GM08714 (cell line): ENCODE measurements at regions not wholly inside any gene's neighbourhood (a gene's known extent, or its start where the extent isn't known, plus 50 kb on each side); places are given as distances from the start of the nearest gene placed in this dataset.
"Not testable (repeated sequence)": the region's sequence is repeated elsewhere in the genome, so short reads cannot be mapped to it uniquely, and the experiment has no call there.

Experiments used
- H3K4me3 ChIP-seq: fragments of 200-500 bp; sonication (Bioruptor generic); 2 replicates; pipeline ENCODE4 v1.5.1; 2014; ENCODE audit warnings: mild to moderate bottlenecking, low read length, inconsistent platforms
- ZNF274 ChIP-seq: IDR thresholded peaks from 2 replicates; pipeline ENCODE4 v1.6.1; 2012; ENCODE audit warnings: mild to moderate bottlenecking, low read depth, low read length

DNA sequence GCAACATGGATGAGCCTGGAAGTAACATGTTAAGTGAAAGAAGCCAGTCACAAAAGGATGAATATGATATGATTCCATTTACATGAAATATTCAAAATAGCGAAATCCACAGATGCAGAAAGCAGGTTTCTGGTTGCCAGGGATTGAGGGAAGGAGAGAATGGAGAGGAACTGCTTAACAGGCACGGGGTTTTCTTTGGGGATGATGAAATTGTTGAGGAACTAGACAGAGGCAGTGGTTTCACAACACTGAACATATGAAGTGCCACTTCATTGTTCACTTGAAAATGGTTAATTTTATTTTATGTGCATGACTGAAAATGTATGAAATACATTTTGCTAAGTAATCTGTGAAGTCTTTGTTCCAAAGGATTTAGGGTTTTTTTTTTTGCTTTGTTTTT, 182.5 kb upstream of the TBL1X start:
- no peak for TF ChIP-seq ZNF274

DNA sequence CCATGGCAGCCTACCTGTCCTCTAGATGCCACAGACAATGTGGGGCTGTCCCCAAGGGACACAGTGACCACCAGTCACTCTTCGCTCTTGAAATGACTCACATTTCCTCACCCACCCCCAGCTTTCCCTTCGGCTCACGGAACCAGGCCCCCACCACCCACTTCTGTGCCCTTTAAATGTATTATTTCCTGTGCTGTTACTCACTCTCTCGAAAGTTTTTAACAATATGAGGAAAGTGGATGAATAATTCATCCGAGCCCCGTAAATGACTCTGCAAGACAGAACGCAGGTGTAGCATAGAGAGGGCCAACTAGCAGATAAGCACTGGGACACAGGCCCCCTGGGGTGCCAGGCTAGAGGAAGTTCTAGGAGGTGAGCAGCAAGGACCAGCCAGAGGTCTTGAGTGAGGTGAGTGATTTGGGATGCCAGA, 179.5 kb upstream of the TBL1X start:
- TF ChIP-seq ZNF274: no peak
- H3K4me3 ChIP-seq: no peak overlapping the region

More for the DNA sequence above, 182.5 kb upstream of the TBL1X start:
- H3K4me3 ChIP-seq: no peak overlapping the region

GRCh38 chrX:9286234-9286633, 178.6 kb upstream of the TBL1X start:
- TF ChIP-seq ZNF274: no peak
- H3K4me3 ChIP-seq: no peak overlapping the region

- TF ChIP-seq ZNF274: no peak
- no peak overlapping the region for H3K4me3 ChIP-seq
Measured at GRCh38 chrX:9291629-9292028, 173.2 kb upstream of the TBL1X start.

DNA sequence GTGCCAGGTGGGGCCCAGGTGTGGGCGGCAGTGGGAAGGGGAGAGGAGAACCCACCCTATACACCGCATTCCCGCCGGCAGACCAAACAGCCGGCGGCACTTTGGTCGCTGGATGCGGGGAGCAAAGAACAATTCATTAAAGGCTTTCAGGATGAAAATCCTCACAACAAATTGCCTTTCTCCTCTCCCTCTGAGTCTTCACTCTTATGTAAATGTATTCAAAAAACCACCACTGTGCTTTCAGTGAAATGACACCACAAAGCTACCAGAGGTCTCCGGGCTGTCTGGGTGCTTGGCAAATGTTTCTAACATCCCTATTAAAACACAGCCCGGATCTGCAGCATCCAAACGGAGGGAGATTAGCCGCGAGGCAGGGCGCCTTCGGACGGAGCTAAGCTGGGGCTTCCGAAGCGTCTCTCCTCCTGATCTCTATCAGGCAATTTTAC, 171.8 kb upstream of the TBL1X start:
- no peak for TF ChIP-seq ZNF274
- no peak overlapping the region for H3K4me3 ChIP-seq

DNA sequence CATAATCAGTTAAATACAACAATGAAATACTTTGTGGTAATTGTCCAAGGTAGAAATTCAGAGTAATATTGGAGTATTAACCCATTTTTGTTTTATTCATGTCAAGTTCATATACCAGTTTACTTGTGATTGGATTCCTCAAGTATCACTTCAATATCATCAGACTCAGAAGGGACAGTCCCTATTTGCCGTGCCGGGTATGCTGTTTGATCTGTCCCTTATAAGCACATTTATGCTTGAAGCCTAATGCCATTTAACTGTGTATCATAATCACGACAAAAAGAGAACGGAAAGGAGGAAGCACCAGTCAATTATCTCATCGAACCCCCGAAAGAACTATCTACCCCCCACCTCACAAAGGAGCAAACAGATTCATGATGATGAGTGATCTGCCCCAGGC, 171.0 kb upstream of the TBL1X start:
- H3K4me3 ChIP-seq: no peak overlapping the region

GRCh38 chrX:9295551-9295950, 169.3 kb upstream of the TBL1X start:
- TF ChIP-seq ZNF274: no peak
- no peak overlapping the region for H3K4me3 ChIP-seq

More for the DNA sequence above, 171.0 kb upstream of the TBL1X start:
- TF ChIP-seq ZNF274: no peak

GRCh38 chrX:9298221-9298620, 166.6 kb upstream of the TBL1X start:
- TF ChIP-seq ZNF274: no peak
- H3K4me3 ChIP-seq: no peak overlapping the region

DNA sequence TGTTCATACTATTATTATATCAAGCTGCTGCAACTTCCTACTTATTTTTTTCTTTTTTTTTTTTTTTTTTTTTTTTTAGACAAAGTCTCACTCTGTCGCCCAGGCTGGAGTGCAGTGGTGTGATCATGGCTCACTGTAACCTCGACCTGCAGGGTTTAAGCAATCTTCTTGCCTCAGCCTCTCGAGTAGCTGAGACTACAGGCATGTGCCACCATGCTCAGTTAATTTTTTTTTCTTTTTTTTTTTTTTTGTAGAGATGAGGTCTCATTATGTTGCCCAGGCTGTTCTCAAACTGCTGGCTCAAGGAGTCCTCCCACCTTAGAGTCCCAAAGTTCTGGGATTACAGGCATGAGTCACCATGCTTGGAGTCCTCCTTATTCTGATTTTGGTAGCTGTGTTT, 165.2 kb upstream of the TBL1X start:
- H3K4me3 ChIP-seq: not testable (repeated sequence)

GRCh38 chrX:9301836-9302235, 163.0 kb upstream of the TBL1X start:
- H3K4me3 ChIP-seq: no peak overlapping the region
- TF ChIP-seq ZNF274: no peak

GRCh38 chrX:9302381-9302780, 162.5 kb upstream of the TBL1X start:
- no peak overlapping the region for H3K4me3 ChIP-seq
- no peak for TF ChIP-seq ZNF274

DNA sequence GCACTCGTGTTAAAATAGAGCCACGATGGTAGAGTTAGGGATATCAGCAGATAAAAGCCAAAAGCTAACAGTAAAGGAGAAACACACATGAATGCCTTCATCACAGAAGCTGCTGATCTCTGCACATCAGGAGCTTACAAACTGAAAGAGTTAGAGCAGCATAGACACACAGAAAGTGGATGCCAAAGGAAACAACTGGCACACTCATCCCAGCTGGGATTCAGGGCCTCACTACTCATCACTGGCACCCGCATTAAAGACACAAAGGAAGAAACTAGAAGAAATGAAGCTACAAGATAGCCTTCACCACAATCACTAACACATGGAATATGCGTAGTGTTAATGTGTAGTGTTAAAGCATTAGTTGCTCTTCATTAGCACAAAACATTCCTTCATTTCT, 156.4 kb upstream of the TBL1X start:
- no peak overlapping the region for H3K4me3 ChIP-seq
- no peak for TF ChIP-seq ZNF274

GRCh38 chrX:9310616-9311015, 154.2 kb upstream of the TBL1X start:
- H3K4me3 ChIP-seq: no peak overlapping the region
- TF ChIP-seq ZNF274: no peak

GRCh38 chrX:9311421-9312160, 153.3 kb upstream of the TBL1X start:
- H3K4me3 ChIP-seq: no peak overlapping the region
- no peak for TF ChIP-seq ZNF274

GRCh38 chrX:9312922-9313867, 151.7 kb upstream of the TBL1X start:
- TF ChIP-seq ZNF274: no peak
- no peak overlapping the region for H3K4me3 ChIP-seq
